Mesothelial cell of epicardium (in vitro differentiated cells): ENCODE measurements at regions not wholly inside any gene's neighbourhood (a gene's known extent, or its start where the extent isn't known, plus 50 kb on each side); places are given as distances from the start of the nearest gene placed in this dataset.
A peak's percentile ranks its signal among the peaks of the same experiment; 100 is the strongest.

ENCODE experiments used
- DNase-seq, 2 experiments: peaks; one replicate each; pipeline ENCODE4 v3.0.0; 2021; ENCODE audit warnings: low spot score in 2 of 2; ENCODE audit not compliant: unreplicated experiment in 2 of 2
- H3K27ac Mint-ChIP-seq: 2 replicates; pipeline ENCODE4 v1.8.0; 2021; ENCODE audit warnings: mixed read lengths
- H3K27me3 Mint-ChIP-seq: 2 replicates; pipeline ENCODE4 v1.8.0; 2021; ENCODE audit warnings: low read depth, mixed read lengths
- H3K36me3 Mint-ChIP-seq: 2 replicates; pipeline ENCODE4 v1.8.0; 2021; ENCODE audit warnings: mixed read lengths
- H3K4me1 Mint-ChIP-seq: 2 replicates; pipeline ENCODE4 v1.8.0; 2021; ENCODE audit warnings: mixed read lengths
- H3K4me3 Mint-ChIP-seq: 2 replicates; pipeline ENCODE4 v1.8.0; 2021; ENCODE audit warnings: mild to moderate bottlenecking, moderate library complexity, mixed read lengths
- H3K9me3 Mint-ChIP-seq: 2 replicates; pipeline ENCODE4 v1.8.0; 2021; ENCODE audit warnings: mixed read lengths
- TF ChIP-seq, protein P1 (sequence below): fragments of 200-600 bp; sonication (generic); IDR thresholded peaks from one replicate; pipeline ENCODE4 v1.5.0; 2021; ENCODE audit warnings: antibody characterized with exemption; ENCODE audit not compliant: unreplicated experiment

DNA sequence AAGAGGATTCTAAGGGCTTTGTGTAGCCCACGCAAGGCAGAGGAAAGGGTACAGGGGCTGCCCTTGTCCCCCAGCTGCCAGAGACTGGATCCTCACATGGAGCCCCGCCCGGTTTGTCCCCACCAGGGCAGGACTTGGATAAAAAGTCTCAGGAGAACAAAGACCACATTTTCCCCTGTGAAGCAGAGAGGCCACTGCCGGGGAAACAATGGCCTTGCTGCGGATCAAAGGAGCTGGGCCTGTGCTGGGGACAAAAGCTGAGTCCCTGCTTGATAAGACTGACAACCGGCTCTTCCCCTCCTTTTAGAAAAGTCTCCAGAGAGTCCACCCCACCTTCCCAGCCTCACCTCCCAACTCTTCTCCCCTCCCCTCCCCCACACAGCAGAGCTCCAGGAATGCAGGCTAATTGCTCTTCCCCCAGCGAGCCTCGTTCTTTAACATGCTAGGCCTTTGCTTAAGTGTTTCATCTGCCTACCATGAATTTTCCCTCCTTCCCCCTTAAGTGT lies 142.4 kb downstream of the PLPP3 start:
- peak overlapping the region; percentile 91 for H3K27ac Mint-ChIP-seq
- TF ChIP-seq, protein P1, sequence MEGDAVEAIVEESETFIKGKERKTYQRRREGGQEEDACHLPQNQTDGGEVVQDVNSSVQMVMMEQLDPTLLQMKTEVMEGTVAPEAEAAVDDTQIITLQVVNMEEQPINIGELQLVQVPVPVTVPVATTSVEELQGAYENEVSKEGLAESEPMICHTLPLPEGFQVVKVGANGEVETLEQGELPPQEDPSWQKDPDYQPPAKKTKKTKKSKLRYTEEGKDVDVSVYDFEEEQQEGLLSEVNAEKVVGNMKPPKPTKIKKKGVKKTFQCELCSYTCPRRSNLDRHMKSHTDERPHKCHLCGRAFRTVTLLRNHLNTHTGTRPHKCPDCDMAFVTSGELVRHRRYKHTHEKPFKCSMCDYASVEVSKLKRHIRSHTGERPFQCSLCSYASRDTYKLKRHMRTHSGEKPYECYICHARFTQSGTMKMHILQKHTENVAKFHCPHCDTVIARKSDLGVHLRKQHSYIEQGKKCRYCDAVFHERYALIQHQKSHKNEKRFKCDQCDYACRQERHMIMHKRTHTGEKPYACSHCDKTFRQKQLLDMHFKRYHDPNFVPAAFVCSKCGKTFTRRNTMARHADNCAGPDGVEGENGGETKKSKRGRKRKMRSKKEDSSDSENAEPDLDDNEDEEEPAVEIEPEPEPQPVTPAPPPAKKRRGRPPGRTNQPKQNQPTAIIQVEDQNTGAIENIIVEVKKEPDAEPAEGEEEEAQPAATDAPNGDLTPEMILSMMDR: no peak
- H3K36me3 Mint-ChIP-seq: no peaks in the 10 kb centered on the region
- H3K9me3 Mint-ChIP-seq: no peaks in the 10 kb centered on the region
- no peak overlapping the region for H3K4me3 Mint-ChIP-seq
- no peaks in the 10 kb centered on the region for H3K27me3 Mint-ChIP-seq
- peaks cover 75% of the 10 kb centered on the region for H3K4me1 Mint-ChIP-seq
- peak in 1 of 2 experiments; percentile 46 for DNase-seq

DNA sequence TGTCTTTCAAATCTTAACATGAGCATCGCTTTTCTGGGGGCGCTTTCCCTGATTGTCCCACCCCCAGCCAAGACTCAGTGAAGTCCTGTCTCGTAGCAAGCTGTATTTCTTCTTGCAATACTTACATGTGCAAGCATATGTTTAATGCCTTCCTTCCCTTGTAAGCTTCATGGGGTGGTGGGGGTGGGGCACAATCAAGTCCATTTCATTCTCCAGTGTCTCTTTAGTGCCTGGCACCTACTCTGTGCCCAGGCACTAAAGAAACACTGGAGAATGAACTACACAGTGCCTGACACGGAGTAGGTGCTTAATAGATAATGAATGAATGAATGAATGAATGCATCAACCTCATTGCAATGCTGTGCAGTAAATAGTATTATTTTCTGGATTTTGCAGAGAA lies 143.1 kb downstream of the PLPP3 start:
- Mint-ChIP-seq H3K9me3 (no peaks in the 10 kb centered on the region), H3K36me3 (no peaks in the 10 kb centered on the region), H3K4me3 (no peak overlapping the region), H3K4me1 (peaks cover 71% of the 10 kb centered on the region), H3K27me3 (no peaks in the 10 kb centered on the region), H3K27ac (peak overlapping the region; percentile 91)
- DNase-seq: no peak
- TF ChIP-seq, protein P1: no peak

DNA sequence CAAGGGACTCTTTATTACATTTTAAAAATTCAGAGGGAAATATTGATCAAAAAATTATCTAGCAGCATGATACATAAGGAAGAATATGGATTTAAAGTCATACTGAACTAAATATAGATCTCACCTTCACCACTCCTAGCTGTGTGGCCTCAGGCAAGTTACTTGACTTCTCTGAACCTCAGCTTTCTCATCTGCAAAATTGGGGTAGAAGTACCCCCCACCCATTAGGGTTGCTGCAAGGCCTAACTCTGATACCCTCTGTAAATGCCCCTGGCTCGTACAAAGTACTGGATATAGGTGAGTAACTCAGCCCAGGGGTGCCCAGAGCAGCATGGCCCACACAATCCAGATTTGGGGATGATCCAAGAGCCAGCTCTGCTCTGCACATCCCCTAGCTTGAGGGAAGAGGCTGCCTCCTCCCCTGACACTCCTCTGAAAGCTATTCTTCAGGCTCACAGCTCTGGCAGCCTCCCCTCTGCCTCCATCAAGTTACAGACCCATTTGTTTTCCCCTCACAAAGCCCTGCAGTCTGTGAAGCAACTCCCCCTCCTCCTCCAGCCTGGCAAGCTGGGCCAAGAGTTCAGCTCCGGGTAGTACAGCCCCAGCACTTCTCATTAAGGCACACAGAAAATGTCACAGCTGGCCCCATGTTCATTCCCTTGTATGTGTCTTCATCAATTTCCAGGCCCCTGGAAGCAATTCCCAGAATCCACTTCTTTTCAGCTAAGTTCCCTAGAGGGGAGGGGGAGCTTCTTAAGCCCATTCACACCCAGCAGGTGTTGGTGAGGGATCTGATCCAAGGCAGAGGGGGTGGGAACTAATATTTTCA lies 143.7 kb downstream of the PLPP3 start:
- Mint-ChIP-seq H3K9me3 (no peaks in the 10 kb centered on the region), H3K4me3 (no peak overlapping the region), H3K27ac (peak overlapping the region; percentile 91), H3K4me1 (peaks cover 71% of the 10 kb centered on the region), H3K27me3 (no peaks in the 10 kb centered on the region), H3K36me3 (no peaks in the 10 kb centered on the region)
- DNase-seq: no peak
- TF ChIP-seq, protein P1: no peak

DNA sequence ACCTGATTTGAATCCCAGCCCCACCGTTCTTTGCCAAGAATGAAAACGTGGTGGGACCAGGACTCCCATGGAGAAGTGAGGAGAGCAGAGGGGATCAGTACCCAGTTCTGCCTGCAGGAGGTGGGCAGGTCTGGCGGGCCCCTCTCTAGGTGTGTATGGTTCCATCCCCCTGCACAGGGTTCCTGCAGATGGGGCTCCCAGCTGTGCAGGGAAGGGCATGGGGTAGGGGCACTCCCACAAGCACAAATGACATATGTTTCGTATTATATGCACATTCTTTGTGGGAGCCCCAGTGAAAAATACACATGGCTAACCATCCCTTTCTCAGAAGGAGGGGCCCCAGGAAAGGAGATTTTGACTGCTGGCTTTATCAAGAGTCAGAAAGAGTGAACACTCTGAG lies 144.6 kb downstream of the PLPP3 start:
- TF ChIP-seq, protein P1: peak; percentile 47
- H3K27ac Mint-ChIP-seq: peak overlapping the region; percentile 91
- no peaks in the 10 kb centered on the region for H3K27me3 Mint-ChIP-seq
- H3K4me1 Mint-ChIP-seq: peaks cover 75% of the 10 kb centered on the region
- H3K4me3 Mint-ChIP-seq: no peak overlapping the region
- no peaks in the 10 kb centered on the region for H3K36me3 Mint-ChIP-seq
- DNase-seq: no peak
- no peaks in the 10 kb centered on the region for H3K9me3 Mint-ChIP-seq

DNA sequence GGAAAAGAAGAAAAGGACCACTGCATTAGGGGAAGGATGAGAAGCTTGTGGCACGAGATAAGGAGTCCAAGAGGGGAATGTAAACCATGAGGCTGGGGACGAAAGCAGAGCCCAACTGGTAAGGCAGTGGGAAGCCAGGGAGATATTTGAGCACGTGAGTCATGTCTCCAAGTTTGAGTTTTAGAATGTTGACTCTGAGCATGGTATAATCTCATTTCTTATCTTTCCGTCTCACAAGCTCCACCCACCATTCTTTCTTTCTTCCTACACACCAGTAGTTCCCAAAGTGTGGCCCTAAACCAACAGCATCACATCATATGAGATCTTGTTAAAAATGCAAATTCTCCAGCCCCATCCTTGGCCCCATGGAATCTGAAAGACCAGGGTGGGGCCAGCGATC lies 145.3 kb downstream of the PLPP3 start:
- no peaks in the 10 kb centered on the region for H3K36me3 Mint-ChIP-seq
- TF ChIP-seq, protein P1: no peak
- no peak for DNase-seq
- H3K4me1 Mint-ChIP-seq: peaks cover 69% of the 10 kb centered on the region
- H3K27ac Mint-ChIP-seq: no peak overlapping the region
- H3K27me3 Mint-ChIP-seq: no peaks in the 10 kb centered on the region
- no peak overlapping the region for H3K4me3 Mint-ChIP-seq
- H3K9me3 Mint-ChIP-seq: no peaks in the 10 kb centered on the region
